ENCODE measurements at regions not wholly inside any gene's neighbourhood (a gene's known extent, or its start where the extent isn't known, plus 50 kb on each side); places are given as distances from the start of the nearest gene placed in this dataset.
A peak's percentile ranks its signal among the peaks of the same experiment; 100 is the strongest.
"Not testable (repeated sequence)": the region's sequence is repeated elsewhere in the genome, so short reads cannot be mapped to it uniquely, and the experiment has no call there.

- no peak overlapping the region for H2BK15ac ChIP-seq (ENCODE audit: low read depth, low read length)
- TF ChIP-seq CTCF (conservative IDR thresholded peaks at IDR 0.05) = no peak
- no peaks in the 10 kb centered on the region for H3K27me3 Mint-ChIP-seq (ENCODE audit: low read depth)
- no peak overlapping the region for H3K23ac ChIP-seq (ENCODE audit: insufficient read length, low read depth, low read length)
- no peak overlapping the region for H2BK12ac ChIP-seq (ENCODE audit: insufficient read length, low read depth, low read length)
- no peak overlapping the region for H3K4me2 ChIP-seq (ENCODE audit: insufficient read depth, insufficient read length, low read length)
- no peak overlapping the region for H2AK5ac ChIP-seq (ENCODE audit: insufficient read length, low read length)
- no peaks in the 10 kb centered on the region for H3K27me3 ChIP-seq (ENCODE audit: insufficient read depth, low read length)
- no peak overlapping the region for H4K5ac ChIP-seq (ENCODE audit: insufficient read length, low read depth, low read length)
- H3K23me2 ChIP-seq (ENCODE audit: insufficient read length, low read depth, low read length, poor library complexity, severe bottlenecking) = no peaks in the 10 kb centered on the region
- H3K27ac Mint-ChIP-seq = 0 out of 7 replicates have a peak overlapping the region, but pooled peaks of 1 of the 3 experiments have one; percentile 2
- no peak overlapping the region for H3K9ac ChIP-seq (ENCODE audit: extremely low read depth, insufficient read length, low read length)
- peaks cover 28 to 38% of the 10 kb centered on the region in 2 experiments for H3K4me1 Mint-ChIP-seq
- no peak overlapping the region for H4K91ac ChIP-seq (ENCODE audit: insufficient read length, low read depth, low read length)
- no peak overlapping the region for H2BK5ac ChIP-seq (ENCODE audit: insufficient read length, low read length)
- H3K9me3 ChIP-seq (ENCODE audit: control insufficient read depth, low read depth, low read length) = no peaks in the 10 kb centered on the region
- no peak for DNase-seq
- no peak overlapping the region for H2BK20ac ChIP-seq (ENCODE audit: low read depth, low read length, poor library complexity, severe bottlenecking)
- no peak overlapping the region for H3K18ac ChIP-seq (ENCODE audit: insufficient read length, low read depth, low read length)
- H3K9me3 Mint-ChIP-seq = no peaks in the 10 kb centered on the region
- H2BK120ac ChIP-seq (ENCODE audit: low read depth, low read length, poor library complexity, severe bottlenecking) = no peak overlapping the region
- no peaks in the 10 kb centered on the region for H4K20me1 ChIP-seq (ENCODE audit: control insufficient read depth, insufficient read depth, insufficient read length)
- H3K27ac ChIP-seq (ENCODE audit: insufficient read length, low read depth, low read length) = no peak overlapping the region
- H2AFZ ChIP-seq (ENCODE audit: low read length) = no peak overlapping the region
- no peak overlapping the region; a peak in 2 of 5 replicates for H3K4me3 Mint-ChIP-seq
- no CpG with 5 or more reads among the region's 3 CpGs for WGBS (ENCODE audit: extremely low coverage, insufficient read length, low lambda C conversion rate)
- no peaks in the 10 kb centered on the region; the same call in 1 of the 2 replicates for H3K4me1 ChIP-seq (ENCODE audit: insufficient read depth, low read length)
- H3K56ac ChIP-seq (ENCODE audit: insufficient read length, low read depth, low read length) = no peak overlapping the region
- H3T11ph ChIP-seq (ENCODE audit: low read length) = no peak overlapping the region
- no peaks in the 10 kb centered on the region for H3K79me1 ChIP-seq (ENCODE audit: insufficient read depth, low read depth, low read length, poor library complexity, severe bottlenecking)
- H3K14ac ChIP-seq (ENCODE audit: insufficient read depth, low read length) = no peak overlapping the region
- no peak overlapping the region for H4K8ac ChIP-seq (replicated peaks; ENCODE audit: insufficient read length, low read depth, low read length)
- no peaks in the 10 kb centered on the region; a peak in 1 of 7 replicates for H3K36me3 Mint-ChIP-seq (ENCODE audit: insufficient read depth in 1 of 3, low read depth in 3 of 3)
- no peak overlapping the region for H3K4ac ChIP-seq (ENCODE audit: low read depth, low read length)
- no peaks in the 10 kb centered on the region for H3K79me2 ChIP-seq (ENCODE audit: insufficient read depth, low read length)
These were observed 368.0 kb upstream of the SGCG start for GRCh38 chr13:22812793-22813192.

GRCh38 chr13:22813531-22814377 lies 367.0 kb upstream of the SGCG start:
- not testable (repeated sequence) for H3K56ac ChIP-seq (ENCODE audit: insufficient read length, low read depth, low read length); H4K5ac ChIP-seq (ENCODE audit: insufficient read length, low read depth, low read length); H3K4ac ChIP-seq (ENCODE audit: low read depth, low read length); H3K23ac ChIP-seq (ENCODE audit: insufficient read length, low read depth, low read length); H3K27me3 ChIP-seq (ENCODE audit: insufficient read depth, low read length); H3K9me3 ChIP-seq (ENCODE audit: control insufficient read depth, low read depth, low read length); H2BK12ac ChIP-seq (ENCODE audit: insufficient read length, low read depth, low read length); H2BK15ac ChIP-seq (ENCODE audit: low read depth, low read length); H4K20me1 ChIP-seq (ENCODE audit: control insufficient read depth, insufficient read depth, insufficient read length); H4K8ac ChIP-seq (replicated peaks; ENCODE audit: insufficient read length, low read depth, low read length); H4K91ac ChIP-seq (ENCODE audit: insufficient read length, low read depth, low read length); H3K27me3 Mint-ChIP-seq (ENCODE audit: low read depth); H3K27ac ChIP-seq (ENCODE audit: insufficient read length, low read depth, low read length); H2AK5ac ChIP-seq (ENCODE audit: insufficient read length, low read length); H2BK20ac ChIP-seq (ENCODE audit: low read depth, low read length, poor library complexity, severe bottlenecking); H2BK5ac ChIP-seq (ENCODE audit: insufficient read length, low read length); H3K9ac ChIP-seq (ENCODE audit: extremely low read depth, insufficient read length, low read length); H3K79me1 ChIP-seq (ENCODE audit: insufficient read depth, low read depth, low read length, poor library complexity, severe bottlenecking); H3K36me3 Mint-ChIP-seq (ENCODE audit: insufficient read depth in 1 of 3, low read depth in 3 of 3); H2AFZ ChIP-seq (ENCODE audit: low read length); H3K79me2 ChIP-seq (ENCODE audit: insufficient read depth, low read length); H3K9me3 Mint-ChIP-seq; H3K4me1 ChIP-seq (ENCODE audit: insufficient read depth, low read length); H2BK120ac ChIP-seq (ENCODE audit: low read depth, low read length, poor library complexity, severe bottlenecking); H3K23me2 ChIP-seq (ENCODE audit: insufficient read length, low read depth, low read length, poor library complexity, severe bottlenecking)
- Histone ChIP-seq H3K18ac (ENCODE audit: insufficient read length, low read depth, low read length) (peak overlapping the region; percentile 44), H3K14ac (ENCODE audit: insufficient read depth, low read length) (peak overlapping the region; percentile 57; the same call in 1 of the 2 replicates), H3T11ph (ENCODE audit: low read length) (peak overlapping the region; percentile 40), H3K4me2 (ENCODE audit: insufficient read depth, insufficient read length, low read length) (peak overlapping the region; percentile 21)
- DNase-seq = peak; percentile 37
- peaks cover 23 to 38% of the 10 kb centered on the region in 2 experiments for H3K4me1 Mint-ChIP-seq
- peak overlapping the region; percentile 81 to 98 (median 86) for H3K27ac Mint-ChIP-seq
- WGBS (ENCODE audit: extremely low coverage, insufficient read length, low lambda C conversion rate) = no CpG with 5 or more reads among the region's 21 CpGs
- H3K4me3 Mint-ChIP-seq = peak overlapping the region; percentile 36 to 38; a peak in 4 of 5 replicates
